ENCODE measurements at regions not wholly inside any gene's neighbourhood (a gene's known extent, or its start where the extent isn't known, plus 50 kb on each side); places are given as distances from the start of the nearest gene placed in this dataset.

- TF ChIP-seq CTCF (IDR thresholded peaks at IDR 0.05; ENCODE audit: low read depth, low read length), result no peak
- H3K4me3 ChIP-seq (ENCODE audit: low read depth, low read length), result peak overlapping the region; percentile 62
These were observed 87.8 kb downstream of the PRKAB2 start for GRCh38 chr1:147084273-147085096.

- H3K4me3 ChIP-seq (ENCODE audit: low read depth, low read length), result peak overlapping the region; percentile 62
- TF ChIP-seq CTCF (IDR thresholded peaks at IDR 0.05; ENCODE audit: low read depth, low read length), result no peak
These were observed 88.4 kb downstream of the PRKAB2 start for GRCh38 chr1:147083919-147084272.

DNA sequence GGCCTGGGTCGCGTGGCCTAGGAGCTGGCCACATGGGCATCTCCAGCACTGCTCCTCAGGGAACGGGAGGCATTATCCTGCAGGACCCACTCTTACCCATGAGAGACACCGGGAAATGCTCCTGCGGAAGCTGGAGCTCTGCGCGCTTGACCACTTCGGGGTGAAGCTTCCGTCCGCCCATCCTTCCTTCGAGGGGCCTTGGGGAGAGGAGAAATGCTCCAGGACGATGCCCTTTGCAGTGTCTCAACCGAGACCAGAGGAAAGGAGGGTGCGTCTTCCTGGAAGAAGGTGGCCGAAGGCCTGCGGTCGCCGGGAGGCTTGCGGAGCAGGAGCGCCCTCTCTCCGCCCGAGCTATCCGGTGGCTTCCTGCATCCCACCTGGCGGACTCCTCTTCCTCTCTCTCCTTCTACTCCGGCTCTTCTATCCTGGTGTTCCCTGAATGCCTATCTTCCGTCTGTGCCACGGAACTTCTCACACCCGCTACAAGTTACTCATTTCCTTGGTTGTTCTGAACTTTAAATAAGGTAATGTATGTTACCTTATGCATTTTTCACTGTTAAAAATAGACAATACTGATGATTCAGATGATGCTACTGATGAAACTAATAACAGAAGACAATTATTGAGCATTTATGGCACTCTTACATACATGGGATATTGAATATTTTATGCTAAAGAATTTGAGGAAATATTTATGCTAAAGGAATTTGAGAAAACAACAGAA is 91.4 kb downstream of the PRKAB2 start:
- TF ChIP-seq CTCF (IDR thresholded peaks at IDR 0.05; ENCODE audit: low read depth, low read length), result no peak
- H3K4me3 ChIP-seq (ENCODE audit: low read depth, low read length), result no peak overlapping the region

DNA sequence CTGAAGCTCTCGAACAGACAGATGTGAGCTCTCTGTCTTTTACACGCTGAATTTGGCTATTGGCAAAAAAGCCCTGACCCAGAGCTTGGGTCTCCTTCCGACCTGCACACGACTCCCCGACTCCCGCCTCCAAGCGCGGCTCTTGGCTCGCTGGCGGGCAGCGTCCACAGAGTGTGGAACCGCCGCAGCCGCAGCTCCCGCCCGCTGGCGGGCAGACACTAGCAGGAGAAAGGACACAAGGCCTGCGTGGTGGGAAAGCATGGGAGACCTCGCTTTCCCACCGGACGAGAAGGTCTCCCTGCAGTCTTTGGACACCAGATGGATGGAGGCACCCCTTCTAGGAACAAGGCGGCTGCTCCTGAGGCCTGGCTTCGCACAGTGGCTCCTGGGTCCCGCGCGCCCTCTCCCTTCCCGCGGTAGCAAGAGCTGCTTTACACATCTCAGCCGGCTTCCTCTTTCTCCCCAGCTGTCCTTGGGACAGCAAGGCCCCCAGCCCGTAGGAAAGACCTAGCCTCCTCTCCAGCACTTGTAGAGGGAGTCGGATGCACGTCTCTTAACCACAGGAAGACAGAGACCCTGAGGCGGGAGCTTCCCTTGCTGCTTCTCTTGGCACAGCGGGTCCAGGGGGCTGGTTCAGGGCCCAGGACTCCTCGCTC is 92.1 kb downstream of the PRKAB2 start:
- no peak for TF ChIP-seq CTCF (IDR thresholded peaks at IDR 0.05; ENCODE audit: low read depth, low read length)
- H3K4me3 ChIP-seq (ENCODE audit: low read depth, low read length), result no peak overlapping the region

GRCh38 chr1:147079400-147080005 is 92.8 kb downstream of the PRKAB2 start:
- TF ChIP-seq CTCF (IDR thresholded peaks at IDR 0.05; ENCODE audit: low read depth, low read length), result no peak
- H3K4me3 ChIP-seq (ENCODE audit: low read depth, low read length), result no peak overlapping the region

DNA sequence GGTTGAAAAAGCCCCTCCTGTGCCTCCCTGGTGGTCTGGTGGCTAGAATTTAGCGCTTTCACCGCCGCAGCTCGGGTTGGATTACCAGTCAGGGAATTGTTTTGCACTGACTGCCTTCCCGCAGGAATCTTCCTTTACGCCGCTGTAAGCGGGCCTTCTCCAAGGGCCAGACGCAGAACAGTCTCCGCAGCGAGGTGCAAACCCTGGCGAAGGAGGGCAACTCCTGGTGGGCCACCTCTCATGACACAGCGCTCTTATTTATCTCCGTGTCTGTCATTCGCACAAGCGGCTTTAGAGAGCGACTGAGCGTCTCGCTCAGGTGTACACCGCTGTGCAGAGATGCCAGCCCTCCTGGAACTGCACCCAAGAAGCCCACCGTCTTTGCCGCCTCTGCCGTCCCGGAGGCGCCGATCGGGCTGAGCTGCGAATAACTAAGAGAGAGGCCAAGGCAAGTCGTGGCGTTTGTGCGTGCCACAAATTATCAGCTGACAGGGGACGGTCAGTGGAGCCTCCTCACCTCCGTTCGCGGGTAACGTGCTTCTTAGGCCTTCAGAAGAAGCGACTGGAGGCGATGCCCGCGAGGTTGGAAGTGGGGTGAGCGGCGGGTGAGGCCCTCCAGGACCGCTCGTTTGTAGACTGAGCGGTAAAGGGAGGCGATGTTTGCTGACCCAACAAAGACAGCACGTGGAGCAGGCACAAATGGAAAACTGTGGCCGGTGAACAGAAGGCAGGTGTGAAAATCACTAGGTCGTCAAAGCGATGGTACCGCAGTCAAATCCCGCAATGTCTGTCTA is 93.5 kb downstream of the PRKAB2 start:
- TF ChIP-seq CTCF (IDR thresholded peaks at IDR 0.05; ENCODE audit: low read depth, low read length), result no peak
- H3K4me3 ChIP-seq (ENCODE audit: low read depth, low read length), result no peak overlapping the region

Data from WI38 (cell line).